GM23338 (cell line): ENCODE measurements at regions not wholly inside any gene's neighbourhood (a gene's known extent, or its start where the extent isn't known, plus 50 kb on each side); places are given as distances from the start of the nearest gene placed in this dataset.

Experiments used
- ATAC-seq: fragments of 200-7000 bp; cut with Tn5 transposase; 3 replicates; pipeline ENCODE4 v1.9.1; 2020
- DNase-seq: peaks from one replicate; pipeline ENCODE4 v3.0.0-alpha.2; 2015; ENCODE audit warnings: low spot score
- H2AFZ ChIP-seq: fragments of 200-600 bp; sonication (generic); 2 replicates; pipeline ENCODE4 v1.8.0; 2016; ENCODE audit warnings: antibody characterized with exemption, mild to moderate bottlenecking, moderate library complexity
- H3F3A ChIP-seq: fragments of 200-600 bp; sonication (generic); replicated peaks from 2 replicates; pipeline ENCODE4 v1.8.0; 2017; ENCODE audit warnings: antibody characterized with exemption, mixed run types, low read depth
- H3K27ac ChIP-seq: fragments of 200-600 bp; sonication (generic); 2 replicates; pipeline ENCODE4 v1.6.1; 2016; ENCODE audit warnings: low read depth
- H3K27me3 ChIP-seq: fragments of 200-600 bp; sonication (generic); 2 replicates; pipeline ENCODE4 v1.8.0; 2016; ENCODE audit warnings: mild to moderate bottlenecking, mixed run types, moderate library complexity; ENCODE audit not compliant: insufficient read depth
- H3K36me3 ChIP-seq: fragments of 200-600 bp; sonication (generic); 2 replicates; pipeline ENCODE4 v1.8.0; 2016; ENCODE audit warnings: mild to moderate bottlenecking; ENCODE audit not compliant: insufficient read depth
- H3K4me1 ChIP-seq: fragments of 200-600 bp; sonication (generic); 2 replicates; pipeline ENCODE4 v1.8.0; 2016; ENCODE audit warnings: mild to moderate bottlenecking, moderate library complexity; ENCODE audit not compliant: insufficient read depth
- H3K4me2 ChIP-seq: fragments of 200-600 bp; sonication (generic); 2 replicates; pipeline ENCODE4 v1.7.1; 2017; ENCODE audit warnings: mixed run types
- H3K4me3 ChIP-seq: fragments of 200-600 bp; sonication (generic); 2 replicates; pipeline ENCODE4 v1.6.1; 2016; ENCODE audit warnings: mixed run types
- H3K79me2 ChIP-seq: fragments of 200-600 bp; sonication (generic); replicated peaks from 2 replicates; pipeline ENCODE4 v1.8.0; 2017; ENCODE audit warnings: mild to moderate bottlenecking; ENCODE audit not compliant: insufficient read depth
- H3K9me2 ChIP-seq: fragments of 200-600 bp; sonication (generic); 2 replicates; pipeline ENCODE4 v1.8.0; 2017; ENCODE audit not compliant: insufficient read depth
- H4K20me1 ChIP-seq: fragments of 200-600 bp; sonication (generic); replicated peaks from 2 replicates; pipeline ENCODE4 v1.8.0; 2017; ENCODE audit warnings: mild to moderate bottlenecking; ENCODE audit not compliant: insufficient read depth
- H3K27ac Mint-ChIP-seq: 2 replicates; pipeline ENCODE4 v1.8.0; 2020; ENCODE audit warnings: inconsistent platforms, mild to moderate bottlenecking, moderate library complexity, mixed read lengths
- H3K27me3 Mint-ChIP-seq: 3 replicates; pipeline ENCODE4 v1.8.0; 2022; ENCODE audit warnings: low read depth, mild to moderate bottlenecking, moderate library complexity, mixed read lengths, inconsistent platforms; ENCODE audit not compliant: insufficient read depth, poor library complexity
- H3K36me3 Mint-ChIP-seq: 3 replicates; pipeline ENCODE4 v1.8.0; 2021; ENCODE audit warnings: low read depth, mild to moderate bottlenecking, inconsistent platforms, moderate library complexity, mixed read lengths
- H3K4me1 Mint-ChIP-seq: 3 replicates; pipeline ENCODE4 v1.8.0; 2020; ENCODE audit warnings: mild to moderate bottlenecking, inconsistent platforms, mixed read lengths
- H3K4me3 Mint-ChIP-seq: 3 replicates; pipeline ENCODE4 v1.8.0; 2021; ENCODE audit warnings: moderate library complexity, mild to moderate bottlenecking, inconsistent platforms, mixed read lengths
- H3K9me3 Mint-ChIP-seq: 3 replicates; pipeline ENCODE4 v1.8.0; 2020; ENCODE audit warnings: moderate library complexity, mild to moderate bottlenecking, inconsistent platforms, mixed read lengths
- CREB1 ChIP-seq: fragments of 250-450 bp; sonication (Bioruptor Pico); IDR thresholded peaks from 2 replicates; pipeline ENCODE4 v1.5.0; 2020; ENCODE audit warnings: low read depth, mild to moderate bottlenecking, moderate library complexity
- CTCF ChIP-seq, 2 experiments: fragments of 200-600 bp in 1 of 2; sonication (generic) in 1 of 2; conservative IDR thresholded peaks; 2 replicates each; pipeline versions ENCODE4 v1.5.1 to v1.6.1; 2016 to 2017; ENCODE audit warnings: antibody characterized with exemption in 2 of 2, low read depth in 2 of 2, mild to moderate bottlenecking in 2 of 2, moderate library complexity in 1 of 2
- ETS1 ChIP-seq: IDR thresholded peaks from 2 replicates; pipeline ENCODE4 v1.6.1; 2016; ENCODE audit warnings: antibody characterized with exemption
- EZH2 ChIP-seq: fragments of 200-600 bp; sonication (generic); IDR thresholded peaks from one replicate; pipeline ENCODE4 v1.8.0; 2017; ENCODE audit warnings: antibody characterized with exemption, mild to moderate bottlenecking, low read depth; ENCODE audit not compliant: unreplicated experiment
- EZH2phosphoT487 ChIP-seq: fragments of 200-600 bp; sonication (generic); IDR thresholded peaks from one replicate; pipeline ENCODE4 v1.8.1; 2018; ENCODE audit warnings: antibody characterized with exemption; ENCODE audit not compliant: unreplicated experiment
- JUNB ChIP-seq: IDR thresholded peaks from one replicate; pipeline ENCODE4 v1.6.1; 2016; ENCODE audit warnings: antibody characterized with exemption; ENCODE audit not compliant: unreplicated experiment
- NANOG ChIP-seq: IDR thresholded peaks from 2 replicates; pipeline ENCODE4 v1.6.1; 2016; ENCODE audit warnings: antibody characterized with exemption, borderline replicate concordance
- POLR2AphosphoS5 ChIP-seq: IDR thresholded peaks from 2 replicates; pipeline ENCODE4 v1.6.1; 2016; ENCODE audit warnings: antibody characterized with exemption, low read depth
- REST ChIP-seq: IDR thresholded peaks from one replicate; pipeline ENCODE4 v1.6.1; 2018; ENCODE audit warnings: antibody characterized with exemption; ENCODE audit not compliant: unreplicated experiment
- STAT1 ChIP-seq: IDR thresholded peaks from one replicate; pipeline ENCODE4 v1.6.1; 2016; ENCODE audit warnings: antibody characterized with exemption; ENCODE audit not compliant: unreplicated experiment
- ZNF114 ChIP-seq: fragments of 250-450 bp; sonication (Bioruptor Pico); IDR thresholded peaks from 2 replicates; pipeline ENCODE4 v1.5.0; 2020; ENCODE audit warnings: mild to moderate bottlenecking, moderate library complexity
- ZNF331 ChIP-seq: fragments of 250-450 bp; sonication (Bioruptor Pico); IDR thresholded peaks from 2 replicates; pipeline ENCODE4 v1.5.0; 2020; ENCODE audit warnings: low read depth, mild to moderate bottlenecking, moderate library complexity
- ZNF462 ChIP-seq: fragments of 250-450 bp; sonication (Bioruptor Pico); IDR thresholded peaks from 2 replicates; pipeline ENCODE4 v1.5.0; 2020; ENCODE audit warnings: mild to moderate bottlenecking, moderate library complexity

- Mint-ChIP-seq H3K4me1 (no peaks in the 10 kb centered on the region; the same call in 2 of the 3 replicates), H3K9me3 (no peaks in the 10 kb centered on the region), H3K36me3 (no peaks in the 10 kb centered on the region), H3K27me3 (peaks cover 3% of the 10 kb centered on the region), H3K4me3 (no peak overlapping the region), H3K27ac (no peak overlapping the region)
- Histone ChIP-seq H2AFZ (no peak overlapping the region), H3F3A (no peaks in the 10 kb centered on the region), H3K4me3 (no peak overlapping the region), H3K4me2 (no peak overlapping the region), H3K4me1 (no peaks in the 10 kb centered on the region), H4K20me1 (no peaks in the 10 kb centered on the region), H3K9me2 (no peaks in the 10 kb centered on the region), H3K79me2 (no peaks in the 10 kb centered on the region), H3K27ac (no peak overlapping the region), H3K36me3 (no peaks in the 10 kb centered on the region), H3K27me3 (no peaks in the 10 kb centered on the region)
- DNase-seq (no peak), ATAC-seq (no peak)
- TF ChIP-seq POLR2AphosphoS5 (no peak), ZNF462 (CRISPR knock-in tag) (no peak), JUNB (no peak), CREB1 (CRISPR knock-in tag) (no peak), EZH2phosphoT487 (no peak), ZNF114 (CRISPR knock-in tag) (no peak), STAT1 (no peak), ETS1 (no peak), ZNF331 (CRISPR knock-in tag) (no peak), EZH2 (no peak), CTCF (conservative IDR thresholded peaks at IDR 0.05; ENCODE audit: low read depth in 2 of 2) (no peak), REST (no peak), NANOG (no peak)
These were observed 118.6 kb upstream of the IL12B start for GRCh38 chr5:159448841-159449407.
